ENCODE measurements at regions not wholly inside any gene's neighbourhood (a gene's known extent, or its start where the extent isn't known, plus 50 kb on each side); places are given as distances from the start of the nearest gene placed in this dataset.

GRCh38 chr11:122342089-122342744, 226.2 kb upstream of the BLID start:
- H3K36me3 ChIP-seq (ENCODE audit: control insufficient read depth in 5 of 5, insufficient read depth in 5 of 5, low read length in 5 of 5), result no peaks in the 10 kb centered on the region
- peaks cover 0 to 4% (median 0%) of the 10 kb centered on the region in 5 donors for H3K4me1 ChIP-seq (ENCODE audit: control insufficient read depth in 5 of 5, insufficient read depth in 5 of 5, low read length in 5 of 5)
- H3K9ac ChIP-seq (ENCODE audit: low read length in 5 of 5), result no peak overlapping the region
- no peaks in the 10 kb centered on the region for H3K27me3 ChIP-seq (ENCODE audit: control insufficient read depth in 5 of 5, insufficient read depth in 4 of 5, low read length in 5 of 5)
- no peaks in the 10 kb centered on the region for H3K9me3 ChIP-seq (ENCODE audit: control insufficient read depth in 5 of 5, low read length in 5 of 5)
- no peak overlapping the region for H3K27ac ChIP-seq (ENCODE audit: low read depth, low read length)
- no peak overlapping the region for H3K4me3 ChIP-seq (ENCODE audit: low read depth in 1 of 5, low read length in 5 of 5)

GRCh38 chr11:122341477-122341876, 225.5 kb upstream of the BLID start:
- no peak overlapping the region for H3K27ac ChIP-seq (ENCODE audit: low read depth, low read length)

GRCh38 chr11:122340607-122341290, 224.7 kb upstream of the BLID start:
- Histone ChIP-seq H3K9me3 (ENCODE audit: control insufficient read depth in 5 of 5, low read length in 5 of 5) (no peaks in the 10 kb centered on the region), H3K9ac (ENCODE audit: low read length in 5 of 5) (no peak overlapping the region), H3K4me3 (ENCODE audit: low read depth in 1 of 5, low read length in 5 of 5) (no peak overlapping the region), H3K27me3 (ENCODE audit: control insufficient read depth in 5 of 5, insufficient read depth in 4 of 5, low read length in 5 of 5) (no peaks in the 10 kb centered on the region), H3K27ac (ENCODE audit: low read depth, low read length) (no peak overlapping the region), H3K36me3 (ENCODE audit: control insufficient read depth in 5 of 5, insufficient read depth in 5 of 5, low read length in 5 of 5) (no peaks in the 10 kb centered on the region), H3K4me1 (ENCODE audit: control insufficient read depth in 5 of 5, insufficient read depth in 5 of 5, low read length in 5 of 5) (no peaks in the 10 kb centered on the region)

More at GRCh38 chr11:122341477-122341876, 225.5 kb upstream of the BLID start:
- H3K9ac ChIP-seq (ENCODE audit: low read length in 5 of 5), result no peak overlapping the region
- peaks cover 0 to 4% (median 0%) of the 10 kb centered on the region in 5 donors for H3K4me1 ChIP-seq (ENCODE audit: control insufficient read depth in 5 of 5, insufficient read depth in 5 of 5, low read length in 5 of 5)
- H3K9me3 ChIP-seq (ENCODE audit: control insufficient read depth in 5 of 5, low read length in 5 of 5), result no peaks in the 10 kb centered on the region
- H3K36me3 ChIP-seq (ENCODE audit: control insufficient read depth in 5 of 5, insufficient read depth in 5 of 5, low read length in 5 of 5), result no peaks in the 10 kb centered on the region
- H3K27me3 ChIP-seq (ENCODE audit: control insufficient read depth in 5 of 5, insufficient read depth in 4 of 5, low read length in 5 of 5), result no peaks in the 10 kb centered on the region
- H3K4me3 ChIP-seq (ENCODE audit: low read depth in 1 of 5, low read length in 5 of 5), result no peak overlapping the region

GRCh38 chr11:122339436-122340060, 223.5 kb upstream of the BLID start:
- no peak overlapping the region for H3K27ac ChIP-seq (ENCODE audit: low read depth, low read length)
- H3K9ac ChIP-seq (ENCODE audit: low read length in 5 of 5), result no peak overlapping the region
- no peak overlapping the region for H3K4me3 ChIP-seq (ENCODE audit: low read depth in 1 of 5, low read length in 5 of 5)
- no peaks in the 10 kb centered on the region for H3K9me3 ChIP-seq (ENCODE audit: control insufficient read depth in 5 of 5, low read length in 5 of 5)
- no peaks in the 10 kb centered on the region for H3K36me3 ChIP-seq (ENCODE audit: control insufficient read depth in 5 of 5, insufficient read depth in 5 of 5, low read length in 5 of 5)
- H3K4me1 ChIP-seq (ENCODE audit: control insufficient read depth in 5 of 5, insufficient read depth in 5 of 5, low read length in 5 of 5), result no peaks in the 10 kb centered on the region
- no peaks in the 10 kb centered on the region for H3K27me3 ChIP-seq (ENCODE audit: control insufficient read depth in 5 of 5, insufficient read depth in 4 of 5, low read length in 5 of 5)

GRCh38 chr11:122337704-122338103, 221.7 kb upstream of the BLID start:
- H3K4me3 ChIP-seq (ENCODE audit: low read depth in 1 of 5, low read length in 5 of 5), result no peak overlapping the region
- H3K9ac ChIP-seq (ENCODE audit: low read length in 5 of 5), result no peak overlapping the region
- no peak overlapping the region for H3K27ac ChIP-seq (ENCODE audit: low read depth, low read length)
- no peaks in the 10 kb centered on the region for H3K9me3 ChIP-seq (ENCODE audit: control insufficient read depth in 5 of 5, low read length in 5 of 5)
- H3K27me3 ChIP-seq (ENCODE audit: control insufficient read depth in 5 of 5, insufficient read depth in 4 of 5, low read length in 5 of 5), result no peaks in the 10 kb centered on the region
- H3K36me3 ChIP-seq (ENCODE audit: control insufficient read depth in 5 of 5, insufficient read depth in 5 of 5, low read length in 5 of 5), result no peaks in the 10 kb centered on the region
- no peaks in the 10 kb centered on the region for H3K4me1 ChIP-seq (ENCODE audit: control insufficient read depth in 5 of 5, insufficient read depth in 5 of 5, low read length in 5 of 5)

GRCh38 chr11:122337241-122337640, 221.2 kb upstream of the BLID start:
- H3K9ac ChIP-seq (ENCODE audit: low read length in 5 of 5), result no peak overlapping the region
- H3K4me3 ChIP-seq (ENCODE audit: low read depth in 1 of 5, low read length in 5 of 5), result no peak overlapping the region
- no peaks in the 10 kb centered on the region for H3K27me3 ChIP-seq (ENCODE audit: control insufficient read depth in 5 of 5, insufficient read depth in 4 of 5, low read length in 5 of 5)
- no peak overlapping the region for H3K27ac ChIP-seq (ENCODE audit: low read depth, low read length)
- no peaks in the 10 kb centered on the region for H3K9me3 ChIP-seq (ENCODE audit: control insufficient read depth in 5 of 5, low read length in 5 of 5)
- no peaks in the 10 kb centered on the region for H3K36me3 ChIP-seq (ENCODE audit: control insufficient read depth in 5 of 5, insufficient read depth in 5 of 5, low read length in 5 of 5)
- H3K4me1 ChIP-seq (ENCODE audit: control insufficient read depth in 5 of 5, insufficient read depth in 5 of 5, low read length in 5 of 5), result no peaks in the 10 kb centered on the region

GRCh38 chr11:122336706-122337105, 220.7 kb upstream of the BLID start:
- H3K36me3 ChIP-seq (ENCODE audit: control insufficient read depth in 5 of 5, insufficient read depth in 5 of 5, low read length in 5 of 5), result no peaks in the 10 kb centered on the region
- no peak overlapping the region for H3K9ac ChIP-seq (ENCODE audit: low read length in 5 of 5)
- no peaks in the 10 kb centered on the region for H3K27me3 ChIP-seq (ENCODE audit: control insufficient read depth in 5 of 5, insufficient read depth in 4 of 5, low read length in 5 of 5)
- H3K4me3 ChIP-seq (ENCODE audit: low read depth in 1 of 5, low read length in 5 of 5), result no peak overlapping the region
- H3K4me1 ChIP-seq (ENCODE audit: control insufficient read depth in 5 of 5, insufficient read depth in 5 of 5, low read length in 5 of 5), result no peaks in the 10 kb centered on the region
- no peak overlapping the region for H3K27ac ChIP-seq (ENCODE audit: low read depth, low read length)
- no peaks in the 10 kb centered on the region for H3K9me3 ChIP-seq (ENCODE audit: control insufficient read depth in 5 of 5, low read length in 5 of 5)

GRCh38 chr11:122334546-122335339, 218.7 kb upstream of the BLID start:
- Histone ChIP-seq H3K27ac (ENCODE audit: low read depth, low read length) (no peak overlapping the region), H3K4me1 (ENCODE audit: control insufficient read depth in 5 of 5, insufficient read depth in 5 of 5, low read length in 5 of 5) (no peaks in the 10 kb centered on the region), H3K36me3 (ENCODE audit: control insufficient read depth in 5 of 5, insufficient read depth in 5 of 5, low read length in 5 of 5) (no peaks in the 10 kb centered on the region), H3K9ac (ENCODE audit: low read length in 5 of 5) (no peak overlapping the region), H3K27me3 (ENCODE audit: control insufficient read depth in 5 of 5, insufficient read depth in 4 of 5, low read length in 5 of 5) (no peaks in the 10 kb centered on the region), H3K9me3 (ENCODE audit: control insufficient read depth in 5 of 5, low read length in 5 of 5) (no peaks in the 10 kb centered on the region), H3K4me3 (ENCODE audit: low read depth in 1 of 5, low read length in 5 of 5) (no peak overlapping the region)

- no peak overlapping the region for H3K27ac ChIP-seq (ENCODE audit: low read depth, low read length)
- H3K36me3 ChIP-seq (ENCODE audit: control insufficient read depth in 5 of 5, insufficient read depth in 5 of 5, low read length in 5 of 5), result no peaks in the 10 kb centered on the region
- no peaks in the 10 kb centered on the region for H3K9me3 ChIP-seq (ENCODE audit: control insufficient read depth in 5 of 5, low read length in 5 of 5)
- H3K4me3 ChIP-seq (ENCODE audit: low read depth in 1 of 5, low read length in 5 of 5), result no peak overlapping the region
- no peak overlapping the region for H3K9ac ChIP-seq (ENCODE audit: low read length in 5 of 5)
- no peaks in the 10 kb centered on the region for H3K4me1 ChIP-seq (ENCODE audit: control insufficient read depth in 5 of 5, insufficient read depth in 5 of 5, low read length in 5 of 5)
- no peaks in the 10 kb centered on the region for H3K27me3 ChIP-seq (ENCODE audit: control insufficient read depth in 5 of 5, insufficient read depth in 4 of 5, low read length in 5 of 5)
Measured at GRCh38 chr11:122333467-122333866, 217.5 kb upstream of the BLID start.

GRCh38 chr11:122331079-122331478, 215.1 kb upstream of the BLID start:
- Histone ChIP-seq H3K9me3 (ENCODE audit: control insufficient read depth in 5 of 5, low read length in 5 of 5) (no peaks in the 10 kb centered on the region), H3K27ac (ENCODE audit: low read depth, low read length) (no peak overlapping the region), H3K4me3 (ENCODE audit: low read depth in 1 of 5, low read length in 5 of 5) (no peak overlapping the region)

More at GRCh38 chr11:122331079-122331478, 215.1 kb upstream of the BLID start:
- H3K36me3 ChIP-seq (ENCODE audit: control insufficient read depth in 5 of 5, insufficient read depth in 5 of 5, low read length in 5 of 5), result no peaks in the 10 kb centered on the region
- H3K27me3 ChIP-seq (ENCODE audit: control insufficient read depth in 5 of 5, insufficient read depth in 4 of 5, low read length in 5 of 5), result no peaks in the 10 kb centered on the region
- H3K9ac ChIP-seq (ENCODE audit: low read length in 5 of 5), result no peak overlapping the region
- no peaks in the 10 kb centered on the region for H3K4me1 ChIP-seq (ENCODE audit: control insufficient read depth in 5 of 5, insufficient read depth in 5 of 5, low read length in 5 of 5)
